Astrocyte (in vitro differentiated cells and primary cell): ENCODE measurements at regions not wholly inside any gene's neighbourhood (a gene's known extent, or its start where the extent isn't known, plus 50 kb on each side); places are given as distances from the start of the nearest gene placed in this dataset.

Experiments used
- EZH2 ChIP-seq: IDR thresholded peaks from 2 replicates; pipeline ENCODE4 v1.6.1; 2012; ENCODE audit warnings: mild to moderate bottlenecking, low read length, inconsistent platforms; ENCODE audit not compliant: insufficient read depth
- TF ChIP-seq, protein P1 (sequence below): IDR thresholded peaks from 2 replicates; pipeline ENCODE4 v1.5.1; 2011; ENCODE audit warnings: low read depth, mild to moderate bottlenecking, inconsistent platforms, low read length, moderate library complexity; ENCODE audit not compliant: insufficient read depth

DNA sequence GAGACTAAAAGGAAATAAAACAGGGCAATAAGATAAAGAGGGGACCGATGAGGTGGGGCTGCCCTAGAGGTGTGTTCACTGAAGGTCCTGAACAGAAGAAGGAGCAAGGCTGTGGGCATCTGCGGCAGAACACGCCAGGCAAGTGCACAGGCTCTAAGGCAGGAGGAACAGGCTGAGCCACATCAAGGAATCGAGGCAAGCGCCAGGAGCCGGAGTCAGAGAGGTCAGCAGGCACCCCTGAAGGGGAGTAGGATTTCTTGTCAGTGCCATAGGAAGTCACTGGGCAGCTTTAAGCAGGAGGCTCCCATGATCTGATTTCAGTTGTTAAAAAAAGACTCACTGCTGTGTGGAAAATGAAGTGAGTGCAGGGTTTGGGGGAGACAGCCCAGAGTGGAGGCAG is 186.5 kb downstream of the KATNIP start:
- TF ChIP-seq, protein P1, sequence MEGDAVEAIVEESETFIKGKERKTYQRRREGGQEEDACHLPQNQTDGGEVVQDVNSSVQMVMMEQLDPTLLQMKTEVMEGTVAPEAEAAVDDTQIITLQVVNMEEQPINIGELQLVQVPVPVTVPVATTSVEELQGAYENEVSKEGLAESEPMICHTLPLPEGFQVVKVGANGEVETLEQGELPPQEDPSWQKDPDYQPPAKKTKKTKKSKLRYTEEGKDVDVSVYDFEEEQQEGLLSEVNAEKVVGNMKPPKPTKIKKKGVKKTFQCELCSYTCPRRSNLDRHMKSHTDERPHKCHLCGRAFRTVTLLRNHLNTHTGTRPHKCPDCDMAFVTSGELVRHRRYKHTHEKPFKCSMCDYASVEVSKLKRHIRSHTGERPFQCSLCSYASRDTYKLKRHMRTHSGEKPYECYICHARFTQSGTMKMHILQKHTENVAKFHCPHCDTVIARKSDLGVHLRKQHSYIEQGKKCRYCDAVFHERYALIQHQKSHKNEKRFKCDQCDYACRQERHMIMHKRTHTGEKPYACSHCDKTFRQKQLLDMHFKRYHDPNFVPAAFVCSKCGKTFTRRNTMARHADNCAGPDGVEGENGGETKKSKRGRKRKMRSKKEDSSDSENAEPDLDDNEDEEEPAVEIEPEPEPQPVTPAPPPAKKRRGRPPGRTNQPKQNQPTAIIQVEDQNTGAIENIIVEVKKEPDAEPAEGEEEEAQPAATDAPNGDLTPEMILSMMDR = no peak
- TF ChIP-seq EZH2 = no peak
